ENCODE measurements at regions not wholly inside any gene's neighbourhood (a gene's known extent, or its start where the extent isn't known, plus 50 kb on each side); places are given as distances from the start of the nearest gene placed in this dataset.
"Not testable (repeated sequence)": the region's sequence is repeated elsewhere in the genome, so short reads cannot be mapped to it uniquely, and the experiment has no call there.

- no peak for DNase-seq (ENCODE audit: low read depth)
Measured at GRCh38 chr1:30171537-30172298, 551.7 kb downstream of the MATN1 start.

DNA sequence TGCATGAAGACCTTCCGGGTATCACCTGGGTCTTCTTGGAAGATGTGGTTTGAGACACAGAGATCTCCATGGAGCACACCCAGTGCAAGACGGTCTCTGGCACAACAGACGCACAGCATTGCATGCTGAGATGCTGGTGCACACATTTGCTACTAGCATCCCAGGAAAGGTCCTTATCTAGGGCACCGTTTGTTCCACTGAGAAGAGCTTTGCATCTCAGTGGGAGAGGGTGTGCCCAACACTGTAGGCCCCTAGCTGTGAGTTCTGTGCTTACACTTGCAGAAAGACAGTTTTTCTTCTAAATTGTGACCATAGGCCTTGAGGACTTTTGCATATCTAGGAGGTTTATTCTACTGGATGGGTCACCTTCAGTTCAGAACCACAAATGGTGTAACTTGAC lies 554.1 kb downstream of the MATN1 start:
- DNase-seq (ENCODE audit: low read depth), result no peak

DNA sequence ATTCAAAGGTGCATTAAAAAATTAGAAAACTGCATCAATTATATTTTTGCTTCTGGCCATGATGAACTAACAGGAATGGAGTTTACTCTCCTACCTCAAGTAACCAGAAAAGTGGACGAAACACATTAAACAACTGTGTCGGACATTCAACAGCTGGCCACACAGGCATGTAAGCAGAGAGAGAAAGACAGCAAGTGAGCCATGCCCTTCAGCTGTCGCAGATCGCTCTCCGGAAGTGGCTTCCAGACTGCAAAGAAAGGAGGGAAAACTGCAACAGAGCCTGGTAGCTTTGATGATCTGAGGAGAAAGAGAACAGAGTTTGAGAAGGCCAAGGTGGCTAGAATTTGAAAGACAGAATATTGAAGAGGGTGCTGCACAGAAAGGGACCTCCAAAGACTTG lies 557.2 kb downstream of the MATN1 start:
- DNase-seq (ENCODE audit: low read depth), result no peak

DNA sequence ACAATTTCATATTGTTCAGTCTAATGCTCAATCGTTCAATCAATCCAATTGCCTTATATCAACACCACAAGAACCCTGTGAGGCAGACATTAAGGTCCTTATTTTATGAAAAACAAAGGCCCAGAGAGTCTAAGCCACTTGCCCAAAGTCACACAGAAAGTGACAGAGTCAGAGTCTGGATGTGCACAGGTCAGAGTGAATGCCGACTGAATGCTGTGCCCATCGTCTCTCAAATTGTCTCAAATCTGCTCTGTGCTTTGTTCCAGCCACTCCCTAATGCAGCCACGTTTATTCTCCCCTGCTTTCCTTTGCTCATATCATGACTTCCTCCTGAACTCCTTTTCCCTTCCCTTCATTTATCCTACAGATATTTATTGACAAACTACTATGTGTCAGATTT lies 558.3 kb downstream of the MATN1 start:
- DNase-seq (ENCODE audit: low read depth), result no peak

DNA sequence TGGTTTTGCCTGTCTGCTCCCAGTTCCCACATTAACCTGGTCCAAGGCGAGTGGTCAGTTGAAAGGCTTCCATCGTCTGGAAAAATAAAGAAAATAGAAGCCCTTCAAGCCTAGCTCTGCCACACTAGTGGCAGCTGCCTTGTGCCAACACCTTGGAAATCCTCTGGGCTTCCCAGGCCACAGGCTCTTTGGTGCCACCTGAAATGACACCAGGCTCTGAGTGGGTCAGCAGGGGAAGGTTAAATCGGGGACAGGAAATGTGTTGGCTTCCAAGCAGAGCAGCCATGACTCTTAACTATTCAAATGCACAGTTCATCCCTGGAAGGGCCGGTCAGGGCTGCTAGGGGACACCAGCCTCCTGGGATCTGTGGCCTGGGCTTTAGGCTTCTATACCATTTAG lies 558.7 kb downstream of the MATN1 start:
- DNase-seq (ENCODE audit: low read depth), result no peak

DNA sequence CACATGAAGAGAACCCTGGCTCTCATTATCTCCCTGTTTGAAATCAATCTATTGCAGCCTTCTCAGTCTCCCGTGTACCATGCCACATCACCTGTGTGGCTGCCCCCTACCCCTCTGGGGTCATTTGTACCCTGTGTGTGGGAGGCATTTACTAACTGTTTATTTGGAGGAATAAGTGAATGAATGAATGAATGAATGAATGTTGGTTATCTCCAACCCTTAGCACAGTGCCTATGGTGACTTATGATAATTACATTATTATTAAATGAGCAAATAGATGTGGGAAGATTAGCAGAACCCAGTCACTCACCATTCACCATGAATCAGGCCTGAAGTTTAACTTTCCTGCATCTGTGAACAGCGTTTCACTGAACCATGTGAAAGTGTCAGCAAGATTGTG lies 560.8 kb downstream of the MATN1 start:
- no peak for DNase-seq (ENCODE audit: low read depth)

DNA sequence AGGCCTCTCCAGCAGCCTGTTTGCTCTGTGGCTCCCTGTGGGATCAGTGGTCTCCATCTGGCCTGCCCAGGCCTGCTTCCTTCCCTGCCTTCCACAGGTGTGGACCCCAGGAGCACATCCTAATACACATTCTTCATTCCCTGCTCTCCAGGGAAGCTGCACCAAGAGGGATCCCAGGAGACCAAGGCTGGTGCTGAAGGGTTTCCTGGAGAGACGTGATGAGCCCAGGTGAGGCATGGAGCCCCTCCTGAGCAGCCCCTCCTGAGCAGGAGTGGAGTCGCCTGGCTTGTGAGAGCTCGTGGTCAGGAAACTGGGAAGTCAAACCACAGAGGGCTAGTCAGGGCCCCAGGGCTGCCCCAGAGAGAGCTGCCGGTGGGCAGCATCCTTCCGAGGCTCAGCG lies 561.4 kb downstream of the MATN1 start:
- no peak for DNase-seq (ENCODE audit: low read depth)

DNA sequence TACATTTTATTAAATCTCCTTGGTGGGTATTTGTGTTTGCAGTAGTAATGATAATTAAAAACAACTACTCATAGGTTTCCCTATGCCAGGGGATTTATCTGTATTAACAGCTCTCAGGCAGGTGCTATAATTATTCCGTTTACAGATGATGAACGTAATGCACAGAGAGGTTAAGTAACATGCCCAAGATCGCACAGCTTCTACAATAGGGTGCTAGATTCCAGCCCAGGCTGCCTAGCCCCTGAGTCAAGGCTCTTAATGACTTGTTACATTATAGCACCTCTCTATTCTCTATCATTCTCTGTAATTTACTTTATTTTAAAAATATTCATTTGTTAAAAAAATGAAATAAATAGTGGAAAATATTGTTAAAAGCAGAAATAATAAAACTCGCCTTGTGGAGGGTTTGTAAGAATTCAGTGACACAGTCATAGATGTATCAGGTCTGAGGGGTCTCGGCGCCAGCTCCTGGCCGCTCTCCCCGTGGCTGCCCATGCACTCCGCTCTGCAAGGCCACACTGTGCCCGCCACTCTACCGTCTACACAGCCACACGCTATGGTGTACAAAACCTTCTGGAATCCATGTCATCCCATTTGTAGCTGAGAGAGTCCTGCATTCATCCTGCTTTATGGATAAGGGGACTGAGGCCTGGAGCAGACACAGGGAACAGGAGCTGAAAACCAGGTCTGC lies 562.2 kb downstream of the MATN1 start:
- no peak for DNase-seq (ENCODE audit: low read depth)

DNA sequence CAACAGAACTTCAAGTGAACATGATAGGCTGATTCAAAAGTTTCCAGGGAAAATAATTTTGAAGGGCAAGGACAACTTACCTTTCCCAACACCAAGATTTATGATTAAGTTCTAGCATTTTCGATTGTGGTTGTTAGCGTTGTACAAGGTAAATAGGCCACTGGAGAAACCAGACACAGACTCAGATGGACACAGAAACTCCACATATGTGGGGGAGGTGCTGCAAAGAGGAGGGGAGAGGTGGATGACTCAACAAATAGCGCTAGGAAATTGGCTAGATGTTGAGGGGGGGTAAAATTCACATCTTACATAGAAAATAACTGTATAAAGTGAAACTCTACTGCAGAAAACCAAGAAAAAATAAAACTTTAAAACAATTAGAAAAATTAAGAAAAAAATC lies 564.4 kb downstream of the MATN1 start:
- no peak for DNase-seq (ENCODE audit: low read depth)

DNA sequence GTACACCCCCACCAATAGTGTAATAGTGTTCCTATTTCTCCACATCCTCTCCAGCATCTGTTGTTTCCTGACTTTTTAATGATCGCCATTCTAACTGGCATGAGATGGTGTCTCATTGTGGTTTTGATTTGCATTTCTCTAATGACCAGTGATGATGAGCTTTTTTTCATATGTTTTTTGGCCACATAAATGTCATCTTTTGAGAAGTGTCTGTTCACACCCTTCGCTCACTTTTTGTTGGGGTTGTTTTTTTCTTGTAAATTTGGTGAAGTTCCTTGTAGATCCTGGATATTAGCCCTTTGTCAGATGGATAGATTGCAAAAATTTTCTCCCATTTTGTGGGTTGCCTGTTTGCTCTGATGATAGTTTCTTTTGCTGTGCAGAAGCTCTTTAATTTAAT lies 567.7 kb downstream of the MATN1 start:
- DNase-seq (ENCODE audit: low read depth), result not testable (repeated sequence)

- not testable (repeated sequence) for DNase-seq (ENCODE audit: low read depth)
Measured at GRCh38 chr1:30155253-30155652, 568.1 kb downstream of the MATN1 start.

DNA sequence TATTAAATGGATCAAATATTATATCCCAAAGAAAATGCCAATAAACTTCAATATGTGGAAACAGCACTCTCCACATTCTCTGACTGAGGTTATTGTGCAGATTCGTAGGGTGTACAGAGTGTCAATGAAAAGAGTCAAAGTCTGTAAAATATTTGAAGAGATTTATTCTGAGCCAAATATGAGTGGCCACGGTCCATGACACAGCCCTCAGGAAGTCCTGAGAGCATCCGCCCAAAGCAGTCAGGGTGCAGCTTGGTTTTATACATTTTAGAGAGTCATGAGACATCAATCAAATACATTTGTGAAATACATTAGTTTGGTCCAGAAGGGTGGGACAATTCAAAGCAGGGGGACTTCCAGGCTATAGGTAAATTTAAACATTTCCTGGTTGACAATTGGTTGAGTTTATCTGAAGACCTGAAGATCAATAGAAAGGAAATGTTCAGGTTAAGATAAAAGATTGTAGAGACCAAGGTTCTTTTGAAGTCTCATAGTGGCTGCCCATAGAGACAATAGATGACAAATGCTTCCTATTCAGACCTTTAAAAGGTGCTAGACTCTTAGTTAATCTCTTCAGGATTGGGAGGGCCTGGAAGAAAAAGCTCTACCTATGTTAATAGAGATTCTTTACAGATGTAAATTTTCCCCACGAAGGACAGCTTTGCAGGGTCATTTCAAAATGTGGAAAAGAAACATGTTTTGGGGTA lies 569.5 kb downstream of the MATN1 start:
- no peak for DNase-seq (ENCODE audit: low read depth)

GRCh38 chr1:30151826-30152225 lies 571.6 kb downstream of the MATN1 start:
- DNase-seq (ENCODE audit: low read depth), result no peak

DNA sequence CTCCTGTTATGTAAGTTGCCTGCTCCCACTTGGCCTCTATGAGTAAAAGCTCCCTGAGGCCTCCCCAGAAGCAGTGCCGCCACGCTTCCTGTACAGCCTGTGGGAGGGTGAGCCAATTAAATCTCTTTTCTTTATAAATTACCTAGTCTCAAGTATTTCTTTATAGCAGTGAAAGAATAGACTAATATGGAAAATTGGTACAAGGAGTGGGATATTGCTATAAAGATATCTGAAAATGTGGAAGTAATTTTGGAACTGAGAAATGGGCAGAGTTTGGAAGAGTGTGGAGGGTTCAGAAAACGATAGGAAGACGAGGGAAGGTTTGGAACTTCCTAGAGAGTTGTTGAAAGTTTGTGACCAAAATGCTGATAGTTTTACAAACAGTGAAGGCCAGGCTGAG lies 572.3 kb downstream of the MATN1 start:
- no peak for DNase-seq (ENCODE audit: low read depth)

GRCh38 chr1:30149226-30149625 lies 574.2 kb downstream of the MATN1 start:
- no peak for DNase-seq (ENCODE audit: low read depth)

GRCh38 chr1:30148676-30149075 lies 574.7 kb downstream of the MATN1 start:
- DNase-seq (ENCODE audit: low read depth), result no peak

GRCh38 chr1:30147188-30147587 lies 576.2 kb downstream of the MATN1 start:
- DNase-seq (ENCODE audit: low read depth), result no peak

DNA sequence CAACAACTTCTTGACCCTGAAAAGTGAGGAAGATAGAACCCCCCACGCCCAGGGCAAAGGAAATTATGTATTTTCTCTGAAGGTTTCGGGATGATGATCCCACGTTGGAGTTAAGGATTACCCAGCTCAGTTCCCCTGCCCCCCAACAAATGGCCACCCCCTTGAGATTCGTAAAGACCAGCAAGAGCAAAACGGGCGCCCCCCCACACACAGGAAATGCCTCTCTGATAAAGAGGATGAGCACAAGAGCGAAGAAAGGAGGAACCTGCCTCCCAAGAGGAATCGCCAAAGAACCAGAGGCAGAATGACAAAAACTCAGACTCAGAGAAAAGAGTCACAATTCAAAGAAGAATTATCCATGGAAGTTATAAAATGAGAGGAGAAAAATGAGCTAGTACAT lies 576.9 kb downstream of the MATN1 start:
- DNase-seq (ENCODE audit: low read depth), result no peak

GRCh38 chr1:30145723-30146303 lies 577.6 kb downstream of the MATN1 start:
- no peak for DNase-seq (ENCODE audit: low read depth)

DNA sequence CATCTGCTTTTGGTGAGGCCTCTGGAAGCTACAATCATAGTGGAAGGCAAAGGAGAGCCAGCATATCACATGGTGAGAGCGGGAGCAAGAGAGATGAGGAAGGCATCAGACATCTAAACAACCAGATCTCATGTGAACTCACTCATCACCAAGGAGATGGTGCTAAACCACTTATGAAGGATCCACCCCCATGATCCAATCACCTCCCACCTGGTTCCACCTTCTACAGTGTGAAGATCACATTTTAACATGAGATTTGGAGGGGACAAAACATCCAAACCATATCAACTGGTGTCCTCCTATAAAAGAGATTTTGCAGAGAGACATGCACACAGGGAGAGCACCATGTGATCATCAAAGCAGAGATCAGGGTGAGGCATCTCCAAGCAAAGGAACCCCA lies 578.6 kb downstream of the MATN1 start:
- no peak for DNase-seq (ENCODE audit: low read depth)

DNA sequence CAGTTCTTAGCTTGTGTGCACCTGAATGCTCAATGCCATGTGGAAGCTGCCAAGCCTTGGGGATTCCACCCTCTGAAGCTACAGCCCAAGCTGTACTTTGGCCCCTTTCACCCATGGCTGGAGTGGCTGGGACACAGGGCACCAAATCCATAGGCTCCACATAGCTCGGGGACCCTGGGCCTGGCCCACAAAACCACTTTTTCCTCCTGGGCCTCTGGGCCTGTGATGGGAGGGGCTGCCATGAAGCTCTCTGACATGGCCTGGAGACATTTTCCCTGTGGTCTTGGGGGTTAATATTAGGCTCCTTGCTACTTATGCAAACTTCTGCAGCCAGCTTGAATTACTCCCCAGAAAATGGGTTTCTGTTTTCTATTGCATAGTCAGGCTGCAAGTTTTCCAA lies 579.9 kb downstream of the MATN1 start:
- no peak for DNase-seq (ENCODE audit: low read depth)

- no peak for DNase-seq (ENCODE audit: low read depth)
Measured at GRCh38 chr1:30140566-30140965, 582.8 kb downstream of the MATN1 start.
